ENCODE measurements at regions not wholly inside any gene's neighbourhood (a gene's known extent, or its start where the extent isn't known, plus 50 kb on each side); places are given as distances from the start of the nearest gene placed in this dataset.

DNA sequence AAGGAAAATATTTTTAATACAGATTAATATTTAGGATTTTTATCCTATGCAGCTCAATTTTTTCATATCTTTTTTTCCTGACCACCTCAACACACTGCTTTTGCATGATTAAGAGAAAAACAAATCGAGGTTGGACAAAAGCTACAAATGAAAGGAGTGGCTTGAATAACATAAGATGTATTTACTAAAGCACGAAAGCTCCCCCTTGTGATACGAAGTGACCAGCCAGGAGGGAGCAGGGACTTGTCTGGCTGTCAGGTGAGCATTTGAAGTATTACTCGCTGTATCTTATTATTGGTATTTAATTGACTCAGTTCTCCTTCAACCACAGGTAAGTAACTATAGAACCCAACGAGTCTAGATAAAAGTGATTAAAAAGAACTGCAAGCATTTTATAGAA lies 265.2 kb upstream of the PHF14 start:
- no peak for TF ChIP-seq EZH2 (optimal IDR thresholded peaks at IDR 0.05; ENCODE audit: low read depth, low read length)
- TF ChIP-seq EZH2phosphoT487 (IDR thresholded peaks at IDR 0.05; ENCODE audit: low read length), result no peak

All from MM.1S (cell line).